NCI-H510A treated with DMSO at 0.1 percent for 48 hours (cell line): ENCODE measurements at regions not wholly inside any gene's neighbourhood (a gene's known extent, or its start where the extent isn't known, plus 50 kb on each side); places are given as distances from the start of the nearest gene placed in this dataset.
A peak's percentile ranks its signal among the peaks of the same experiment; 100 is the strongest.
"Not testable (repeated sequence)": the region's sequence is repeated elsewhere in the genome, so short reads cannot be mapped to it uniquely, and the experiment has no call there.

Experiments
- DNase-seq: peaks from one replicate; lab custom pipeline; 2025; lab: John Stamatoyannopoulos, UW

DNA sequence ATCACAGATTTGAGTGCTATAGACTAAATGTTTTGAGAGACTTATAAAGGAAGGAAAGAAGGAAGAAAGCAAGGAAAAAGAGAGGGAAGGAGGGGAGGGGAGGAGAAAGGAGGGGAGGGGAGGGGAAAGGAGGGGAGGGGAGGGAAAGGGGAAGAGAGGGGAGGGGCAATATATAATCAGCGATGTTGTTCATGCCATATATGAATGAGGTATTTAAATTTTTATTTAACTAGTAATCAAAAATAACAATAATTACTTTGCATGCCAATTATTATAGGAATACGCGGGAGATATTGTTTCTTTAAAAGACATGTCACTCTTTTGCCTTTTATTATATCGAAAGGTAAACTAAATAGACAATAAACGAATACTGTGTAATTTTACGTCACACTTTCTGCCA, 1029.7 kb downstream of the FAT4 start:
- no peak for DNase-seq

DNA sequence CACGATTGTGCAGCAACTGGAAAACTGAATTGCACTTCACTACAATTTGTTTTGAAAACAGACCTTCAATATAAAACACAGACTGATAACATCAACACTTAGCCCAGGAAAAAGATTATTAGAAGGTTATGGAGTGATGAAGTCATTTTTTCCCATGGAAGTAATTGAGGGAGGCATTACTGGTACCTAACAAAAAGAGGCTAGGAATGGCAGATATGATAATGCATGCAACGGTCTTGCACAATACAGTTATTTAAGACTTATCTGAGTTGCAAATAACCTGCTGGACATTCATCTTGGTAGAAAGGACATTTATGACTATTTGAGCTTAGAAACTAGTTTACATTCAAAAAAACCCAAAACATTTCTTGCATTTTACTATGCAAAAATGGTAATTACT, 1031.9 kb downstream of the FAT4 start:
- DNase-seq: no peak

GRCh38 chr4:126354784-126355183, 1040.0 kb downstream of the FAT4 start:
- DNase-seq: peak; percentile 8

- DNase-seq: no peak
These were observed 1043.3 kb downstream of the FAT4 start for GRCh38 chr4:126358041-126358440.

GRCh38 chr4:126361287-126361686, 1046.5 kb downstream of the FAT4 start:
- DNase-seq: no peak

GRCh38 chr4:126364311-126364911, 1049.7 kb downstream of the FAT4 start:
- no peak for DNase-seq

DNA sequence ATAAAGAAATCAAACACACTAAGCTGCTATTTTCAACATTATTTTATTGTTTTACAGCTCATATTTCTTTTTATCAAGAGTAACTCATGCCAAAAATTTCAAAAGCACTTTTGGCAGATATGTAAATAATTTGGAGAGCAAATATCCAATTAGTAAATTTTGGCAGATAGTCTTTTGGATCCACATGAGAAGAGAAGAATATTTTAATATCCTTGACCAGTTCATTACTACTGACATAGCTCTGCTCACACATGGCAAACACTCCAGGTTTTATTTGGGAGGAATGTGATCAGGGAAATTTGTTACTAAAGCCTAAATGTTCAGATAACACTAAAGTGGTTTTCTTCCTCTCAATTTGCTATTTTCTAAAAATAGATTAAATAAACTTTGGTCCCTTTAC, 1054.3 kb downstream of the FAT4 start:
- no peak for DNase-seq

DNA sequence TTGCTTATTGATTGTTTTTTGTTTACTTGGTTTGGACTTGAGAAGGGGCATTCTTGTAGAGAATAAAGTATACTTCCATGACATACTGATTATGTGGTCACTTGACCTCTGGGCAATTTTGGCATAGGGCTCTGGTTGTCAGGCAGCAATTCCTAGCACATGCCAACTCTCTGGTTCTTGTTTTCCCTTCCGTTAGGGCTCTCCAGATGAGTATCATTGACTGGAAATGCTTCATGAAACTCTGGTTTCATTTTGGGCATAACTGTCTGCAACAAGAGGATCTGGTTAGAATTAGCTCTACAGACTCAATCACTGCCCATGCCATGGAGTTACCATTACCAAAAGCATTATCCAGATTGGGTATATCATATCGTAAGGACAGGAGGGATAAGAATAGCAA, 1057.9 kb downstream of the FAT4 start:
- no peak for DNase-seq

- no peak for DNase-seq
These were observed 1060.8 kb downstream of the FAT4 start for GRCh38 chr4:126375462-126376054.

GRCh38 chr4:126385954-126386353, 1071.2 kb downstream of the FAT4 start:
- DNase-seq: no peak

DNA sequence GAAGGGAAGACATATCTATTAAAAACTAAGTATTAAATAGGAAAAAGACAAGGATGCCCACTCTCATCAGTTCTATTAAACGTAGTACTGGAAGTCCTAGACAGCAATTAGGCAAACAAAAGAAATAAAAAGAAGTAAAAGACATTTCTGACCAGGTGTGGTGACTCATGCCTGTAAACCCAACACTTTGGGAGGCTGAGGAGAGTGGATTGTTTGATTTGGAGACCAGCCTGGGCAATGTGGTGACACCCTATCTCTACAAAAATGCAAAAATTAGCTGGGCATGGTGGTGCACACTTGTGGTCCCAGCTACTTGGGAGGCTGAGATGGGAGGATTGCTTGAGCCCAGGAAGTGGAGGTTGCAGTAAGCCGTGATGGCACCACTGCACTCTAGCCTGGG, 1071.8 kb downstream of the FAT4 start:
- DNase-seq: no peak

GRCh38 chr4:126395664-126396063, 1080.9 kb downstream of the FAT4 start:
- peak; percentile 13 for DNase-seq

- DNase-seq: no peak
These were observed 1081.4 kb downstream of the FAT4 start for GRCh38 chr4:126396121-126396520.

GRCh38 chr4:126396703-126397102, 1081.9 kb downstream of the FAT4 start:
- DNase-seq: no peak

DNA sequence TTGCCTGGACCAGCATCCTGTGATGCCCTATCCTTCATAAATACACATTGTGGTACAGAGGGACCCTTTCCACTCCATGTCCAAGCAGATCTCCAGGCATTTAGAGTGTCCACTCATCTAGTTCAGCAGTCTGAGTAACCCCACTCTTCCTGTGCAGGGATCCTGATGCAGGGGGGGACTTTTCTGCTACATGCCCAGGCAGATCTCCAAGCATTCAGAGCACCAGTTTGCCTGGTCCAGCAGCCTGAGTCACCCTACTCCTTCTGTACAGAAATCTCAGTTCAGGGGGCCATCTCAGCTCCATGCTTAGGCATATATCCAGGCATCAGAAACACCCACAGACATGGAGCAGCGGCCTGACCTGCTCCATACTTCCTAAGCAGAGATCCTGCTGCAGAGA, 1089.8 kb downstream of the FAT4 start:
- DNase-seq: no peak

DNA sequence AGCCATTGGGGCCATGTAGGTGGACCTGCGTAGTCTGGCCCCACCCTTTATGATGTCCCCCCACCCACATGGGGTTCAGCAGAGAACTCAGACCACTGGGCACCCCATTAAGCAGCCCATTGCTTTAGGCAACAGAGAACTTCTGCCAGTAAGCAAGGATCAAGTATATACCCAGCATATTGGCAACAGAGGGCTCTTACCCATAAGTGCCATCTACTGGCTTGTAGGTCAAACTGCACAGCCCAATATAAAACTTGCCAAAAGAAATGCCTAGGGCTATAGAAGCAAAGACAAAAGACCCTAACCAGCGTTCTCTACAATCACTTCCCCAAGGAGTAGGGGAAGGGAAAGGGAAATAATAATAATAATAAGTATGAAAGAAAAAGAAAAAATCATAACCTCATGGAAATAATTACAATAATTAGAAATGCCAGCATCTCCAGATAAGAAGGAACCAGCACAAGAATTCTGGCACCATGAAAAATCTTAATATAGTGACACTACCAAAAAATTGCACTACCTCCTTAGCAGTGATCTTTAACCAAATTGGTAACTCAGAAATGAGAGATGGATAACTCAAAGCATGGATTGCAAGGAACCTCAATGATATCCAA, 1090.7 kb downstream of the FAT4 start:
- DNase-seq: no peak

- DNase-seq: no peak
These were observed 1095.0 kb downstream of the FAT4 start for GRCh38 chr4:126409746-126410145.

GRCh38 chr4:126411047-126411446, 1096.3 kb downstream of the FAT4 start:
- DNase-seq: no peak

DNA sequence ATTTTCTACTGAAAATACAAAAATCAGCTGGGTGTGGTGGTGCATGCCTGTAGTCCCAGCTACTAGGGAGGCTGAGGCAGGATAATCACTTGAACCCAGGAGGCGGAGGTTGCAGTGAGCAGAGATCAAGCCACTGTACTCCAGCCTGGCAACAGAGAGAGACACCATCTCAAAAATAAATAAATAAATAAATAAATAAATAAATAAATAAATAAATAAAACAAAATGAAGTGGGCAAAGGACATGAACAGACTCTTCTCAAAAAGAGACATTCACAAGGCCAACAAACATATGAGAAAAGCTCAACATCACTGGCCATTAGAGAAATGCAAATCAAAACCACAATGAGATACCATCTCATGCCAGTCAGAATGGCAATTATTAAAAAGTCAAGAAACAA, 1097.6 kb downstream of the FAT4 start:
- not testable (repeated sequence) for DNase-seq

DNA sequence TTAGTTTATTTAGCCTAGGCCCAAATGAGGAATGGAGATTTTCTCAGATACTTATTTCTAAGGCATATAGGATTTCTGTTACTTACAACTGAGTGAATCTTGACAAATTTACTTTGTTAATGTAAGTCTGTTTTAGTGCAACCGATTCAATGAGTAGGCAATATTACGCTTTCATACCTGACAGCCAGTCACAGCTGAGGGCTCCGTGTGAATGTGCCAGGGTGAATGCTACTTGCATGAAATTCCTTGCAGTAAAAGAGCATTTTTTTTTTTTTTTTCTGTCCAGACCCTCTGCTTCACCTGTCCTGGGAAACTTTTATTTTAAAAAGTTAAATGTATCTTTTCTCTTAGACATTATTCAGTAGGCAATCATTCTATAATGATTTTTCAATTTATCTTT, 1100.0 kb downstream of the FAT4 start:
- DNase-seq: no peak

- DNase-seq: no peak
These were observed 1104.5 kb downstream of the FAT4 start for GRCh38 chr4:126419266-126419665.

- no peak for DNase-seq
These were observed 1113.1 kb downstream of the FAT4 start for GRCh38 chr4:126427853-126428252.

DNA sequence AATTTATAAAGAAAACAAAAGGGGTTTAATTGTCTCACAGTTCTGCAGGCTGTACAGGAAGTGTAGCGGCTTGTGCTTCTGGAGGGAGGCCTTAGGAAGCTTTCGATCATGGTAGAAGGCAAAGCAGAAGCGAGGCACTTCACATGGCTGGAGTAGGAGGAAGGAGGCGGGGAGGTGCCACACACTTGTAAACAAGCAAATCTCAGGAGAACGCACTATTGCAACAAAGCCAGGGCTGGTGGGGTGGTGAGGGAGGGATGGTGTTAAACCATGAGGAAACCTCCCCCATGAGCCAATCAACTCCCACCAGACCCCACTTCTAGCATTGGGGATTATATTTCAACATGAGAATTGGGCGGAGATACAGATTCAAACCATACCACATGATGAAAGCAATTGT, 1116.3 kb downstream of the FAT4 start:
- no peak for DNase-seq

DNA sequence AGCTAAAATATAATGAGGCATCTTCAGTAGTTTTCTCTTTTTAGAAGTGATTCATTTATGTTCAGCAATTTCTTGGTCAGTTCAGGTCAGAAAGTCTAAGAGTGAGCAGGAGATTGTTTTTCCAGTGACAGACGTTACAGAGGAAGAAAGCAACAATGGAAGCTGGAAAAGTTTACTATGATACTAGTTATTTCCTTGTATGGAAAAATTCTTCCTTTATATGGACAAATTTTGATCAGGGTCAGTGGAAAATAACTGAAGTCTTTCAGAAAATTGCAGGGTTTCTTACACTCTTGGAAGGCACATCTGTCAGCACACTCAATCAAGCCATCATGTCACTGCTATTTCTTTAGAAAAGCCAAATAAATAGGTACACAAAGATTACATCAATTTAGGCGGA, 1120.7 kb downstream of the FAT4 start:
- DNase-seq: no peak
